ENCODE measurements at regions not wholly inside any gene's neighbourhood (a gene's known extent, or its start where the extent isn't known, plus 50 kb on each side); places are given as distances from the start of the nearest gene placed in this dataset.

- H3K27ac ChIP-seq: peak overlapping the region; percentile 84 to 86
- ATAC-seq (ENCODE audit: insufficient number of reproducible peaks, low FRiP score, low read depth) (peak; percentile 51), DNase-seq (ENCODE audit: low spot score) (no peak)
- H3K27me3 ChIP-seq (replicated peaks; ENCODE audit: insufficient read depth): no peaks in the 10 kb centered on the region
- no peak for TF ChIP-seq CTCF (IDR thresholded peaks at IDR 0.05)
- no peaks in the 10 kb centered on the region for H3K36me3 ChIP-seq
- H3K4me1 ChIP-seq (ENCODE audit: control insufficient read depth in 1 of 2, low read depth in 2 of 2): peaks cover 9 to 31% of the 10 kb centered on the region in 2 donors
- no peaks in the 10 kb centered on the region for H3K9me3 ChIP-seq
- no peak overlapping the region for H3K4me3 ChIP-seq
Observed at GRCh38 chr20:43863821-43864544, 50.7 kb upstream of the TOX2 start.

- H3K36me3 ChIP-seq: no peaks in the 10 kb centered on the region
- H3K4me1 ChIP-seq (ENCODE audit: control insufficient read depth in 1 of 2, low read depth in 2 of 2): peaks cover 9 to 28% of the 10 kb centered on the region in 2 donors
- no peak for TF ChIP-seq CTCF (IDR thresholded peaks at IDR 0.05)
- H3K27me3 ChIP-seq (replicated peaks; ENCODE audit: insufficient read depth): no peaks in the 10 kb centered on the region
- no peak overlapping the region for H3K4me3 ChIP-seq
- ATAC-seq (ENCODE audit: insufficient number of reproducible peaks, low FRiP score, low read depth) (no peak), DNase-seq (ENCODE audit: low spot score) (no peak)
- no peaks in the 10 kb centered on the region for H3K9me3 ChIP-seq
- H3K27ac ChIP-seq: peak overlapping the region; percentile 84 to 86
Observed at GRCh38 chr20:43863330-43863729, 51.3 kb upstream of the TOX2 start.

GRCh38 chr20:43862438-43862837, 52.2 kb upstream of the TOX2 start:
- peak overlapping the region in 1 of 2 donors; percentile 84 for H3K27ac ChIP-seq
- no peaks in the 10 kb centered on the region for H3K9me3 ChIP-seq
- DNase-seq (ENCODE audit: low spot score) (no peak), ATAC-seq (ENCODE audit: insufficient number of reproducible peaks, low FRiP score, low read depth) (no peak)
- no peaks in the 10 kb centered on the region for H3K27me3 ChIP-seq (replicated peaks; ENCODE audit: insufficient read depth)
- H3K4me3 ChIP-seq: no peak overlapping the region
- H3K36me3 ChIP-seq: no peaks in the 10 kb centered on the region
- TF ChIP-seq CTCF (IDR thresholded peaks at IDR 0.05): no peak
- H3K4me1 ChIP-seq (ENCODE audit: control insufficient read depth in 1 of 2, low read depth in 2 of 2): peaks cover 9 to 24% of the 10 kb centered on the region in 2 donors

- DNase-seq (ENCODE audit: low spot score) (no peak), ATAC-seq (ENCODE audit: insufficient number of reproducible peaks, low FRiP score, low read depth) (no peak)
- no peak overlapping the region for H3K4me3 ChIP-seq
- no peaks in the 10 kb centered on the region for H3K36me3 ChIP-seq
- H3K27me3 ChIP-seq (replicated peaks; ENCODE audit: insufficient read depth): no peaks in the 10 kb centered on the region
- H3K27ac ChIP-seq: no peak overlapping the region
- TF ChIP-seq CTCF (IDR thresholded peaks at IDR 0.05): no peak
- H3K4me1 ChIP-seq (ENCODE audit: control insufficient read depth in 1 of 2, low read depth in 2 of 2): peaks cover 9 to 22% of the 10 kb centered on the region in 2 donors
- no peaks in the 10 kb centered on the region for H3K9me3 ChIP-seq
Observed at GRCh38 chr20:43859994-43860393, 54.7 kb upstream of the TOX2 start.

GRCh38 chr20:43857932-43858331, 56.7 kb upstream of the TOX2 start:
- no peaks in the 10 kb centered on the region for H3K27me3 ChIP-seq (replicated peaks; ENCODE audit: insufficient read depth)
- ATAC-seq (ENCODE audit: insufficient number of reproducible peaks, low FRiP score, low read depth) (no peak), DNase-seq (ENCODE audit: low spot score) (no peak)
- no peaks in the 10 kb centered on the region for H3K9me3 ChIP-seq
- no peaks in the 10 kb centered on the region for H3K36me3 ChIP-seq
- peaks cover 0 to 3% of the 10 kb centered on the region in 2 donors for H3K4me1 ChIP-seq (ENCODE audit: control insufficient read depth in 1 of 2, low read depth in 2 of 2)
- no peak overlapping the region for H3K4me3 ChIP-seq
- H3K27ac ChIP-seq: no peak overlapping the region
- no peak for TF ChIP-seq CTCF (IDR thresholded peaks at IDR 0.05)
